H1 (cell line): ENCODE measurements at regions not wholly inside any gene's neighbourhood (a gene's known extent, or its start where the extent isn't known, plus 50 kb on each side); places are given as distances from the start of the nearest gene placed in this dataset.
A peak's percentile ranks its signal among the peaks of the same experiment; 100 is the strongest.

ENCODE experiments used
- CTCF ChIA-PET: fragments of 300-600 bp; sonication (Branson Sonifier 250); formaldehyde crosslinking; loops from one replicate; lab custom pipeline; 2021; ENCODE audit not compliant: partially characterized antibody; lab: Charles Lee
- POLR2A ChIA-PET: fragments of 300-600 bp; sonication (Branson Sonifier 250); formaldehyde crosslinking; loops from one replicate; lab custom pipeline; 2021; ENCODE audit warnings: inconsistent platforms; ENCODE audit not compliant: partially characterized antibody; lab: Charles Lee
- DNase-seq, 2 experiments: peaks; one replicate each; pipeline versions ENCODE4 v3.0.0 to v3.0.0-alpha.2; 2010 to 2022; ENCODE audit warnings: low spot score in 2 of 2, low read depth in 1 of 2, mixed read lengths in 1 of 2
- FAIRE-seq: peaks from 2 replicates; lab custom pipeline; 2011; peaks lifted over from hg19 to GRCh38; lab: Jason Lieb, UNC
- H2AFZ ChIP-seq: 2 replicates; pipeline ENCODE4 v1.8.1; 2012; ENCODE audit warnings: low read length, inconsistent platforms
- H2AK5ac ChIP-seq: 2 replicates; pipeline ENCODE4 v1.6.1; 2013; ENCODE audit warnings: low read depth, low read length
- H2BK120ac ChIP-seq: replicated peaks from 2 replicates; pipeline ENCODE3; 2013; ENCODE audit warnings: low read depth, low read length, inconsistent platforms
- H2BK12ac ChIP-seq: 2 replicates; pipeline ENCODE4 v1.6.1; 2013; ENCODE audit warnings: low read depth, low read length
- H2BK15ac ChIP-seq: 2 replicates; pipeline ENCODE4 v1.6.1; 2013; ENCODE audit warnings: low read length
- H2BK20ac ChIP-seq: 2 replicates; pipeline ENCODE4 v1.6.1; 2013; ENCODE audit warnings: low read length
- H2BK5ac ChIP-seq: 2 replicates; pipeline ENCODE4 v1.6.1; 2013; ENCODE audit warnings: low read depth, low read length
- H3K14ac ChIP-seq: 2 replicates; pipeline ENCODE4 v1.6.1; 2013; ENCODE audit warnings: inconsistent platforms; ENCODE audit not compliant: insufficient read length
- H3K18ac ChIP-seq: 2 replicates; pipeline ENCODE4 v1.6.1; 2013; ENCODE audit warnings: low read length; ENCODE audit errors: extremely low read depth
- H3K23ac ChIP-seq: 2 replicates; pipeline ENCODE4 v1.6.1; 2013; ENCODE audit warnings: inconsistent platforms; ENCODE audit not compliant: insufficient read length
- H3K23me2 ChIP-seq: 2 replicates; pipeline ENCODE4 v1.6.1; 2013; ENCODE audit warnings: low read depth, low read length
- H3K27ac ChIP-seq: 2 replicates; pipeline ENCODE4 v1.6.1; 2011; ENCODE audit warnings: low read depth, low read length, inconsistent platforms
- H3K27me3 ChIP-seq, 4 experiments: replicated peaks in 1 of 4; 1 replicate in 1 of 4; 2 replicates in 3 of 4; pipeline versions ENCODE4 v1.6.1 to v1.8.1; 2011 to 2013; ENCODE audit warnings: low read length in 3 of 4, mild to moderate bottlenecking in 3 of 4, inconsistent platforms in 2 of 4, mixed read lengths in 2 of 4, moderate library complexity in 1 of 4; ENCODE audit not compliant: control insufficient read depth in 3 of 4, insufficient read depth in 3 of 4; ENCODE audit errors: extremely low read depth in 1 of 4
- H3K36me3 ChIP-seq, 4 experiments: 2 replicates each; pipeline versions ENCODE4 v1.6.1 to v1.8.1; 2011 to 2013; ENCODE audit warnings: mild to moderate bottlenecking in 4 of 4, low read length in 3 of 4, moderate library complexity in 2 of 4, control low read depth in 1 of 4, inconsistent platforms in 1 of 4; ENCODE audit not compliant: insufficient read depth in 4 of 4, control insufficient read depth in 2 of 4
- H3K4ac ChIP-seq: replicated peaks from 2 replicates; pipeline ENCODE3; 2013; ENCODE audit warnings: low read length, low read depth, mixed read lengths, inconsistent platforms; ENCODE audit not compliant: insufficient read length
- H3K4me1 ChIP-seq, 4 experiments: replicated peaks in 1 of 4; 1 replicate in 1 of 4; 2 replicates in 3 of 4; pipeline versions ENCODE4 v1.6.1 to v1.8.1; 2011 to 2013; ENCODE audit warnings: low read length in 3 of 4, inconsistent platforms in 2 of 4, mixed read lengths in 1 of 4; ENCODE audit not compliant: insufficient read depth in 4 of 4, control insufficient read depth in 3 of 4
- H3K4me2 ChIP-seq, 2 experiments: 2 replicates each; pipeline versions ENCODE4 v1.6.1 to v1.8.1; 2011 to 2013; ENCODE audit warnings: low read depth in 2 of 2, low read length in 2 of 2, control low read depth in 1 of 2, inconsistent platforms in 1 of 2, mild to moderate bottlenecking in 1 of 2; ENCODE audit not compliant: insufficient read depth in 1 of 2
- H3K4me3 ChIP-seq, 4 experiments: fragments of 200-600, 300-600 bp in 1 of 4; sonication (generic), shearing (Covaris generic), sonication (Bioruptor Twin) in 1 of 4; 2 replicates each; pipeline versions ENCODE4 v1.5.1 to v1.8.1; 2011 to 2016; ENCODE audit warnings: low read length in 4 of 4, low read depth in 3 of 4, control low read depth in 2 of 4, inconsistent platforms in 2 of 4, mild to moderate bottlenecking in 2 of 4, mixed read lengths in 1 of 4, moderate library complexity in 1 of 4; ENCODE audit not compliant: insufficient read depth in 2 of 4; ENCODE audit errors: extremely low read depth in 1 of 4
- H3K56ac ChIP-seq: replicated peaks from 2 replicates; pipeline ENCODE3; 2013; ENCODE audit warnings: low read depth, mild to moderate bottlenecking, mixed read lengths, low read length, inconsistent platforms; ENCODE audit not compliant: insufficient read length
- H3K79me1 ChIP-seq: 2 replicates; pipeline ENCODE4 v1.6.1; 2013; ENCODE audit warnings: low read depth, low read length, control low read depth
- H3K79me2 ChIP-seq, 2 experiments: 2 replicates each; pipeline versions ENCODE4 v1.6.1 to v1.8.1; 2012 to 2013; ENCODE audit warnings: low read length in 2 of 2, mild to moderate bottlenecking in 2 of 2, inconsistent platforms in 1 of 2; ENCODE audit not compliant: insufficient read depth in 2 of 2, control insufficient read depth in 1 of 2
- H3K9ac ChIP-seq, 4 experiments: replicated peaks in 1 of 4; 1 replicate in 1 of 4; 2 replicates in 3 of 4; pipeline versions ENCODE4 v1.6.1 to v1.8.1; 2011 to 2013; ENCODE audit warnings: low read depth in 3 of 4, low read length in 3 of 4, control low read depth in 2 of 4, mild to moderate bottlenecking in 2 of 4, moderate library complexity in 2 of 4, inconsistent platforms in 1 of 4; ENCODE audit errors: extremely low read depth in 1 of 4
- H3K9me3 ChIP-seq, 2 experiments: 2 replicates each; pipeline versions ENCODE4 v1.6.1 to v1.8.1; 2012 to 2013; ENCODE audit warnings: mild to moderate bottlenecking in 2 of 2, moderate library complexity in 2 of 2, control low read depth in 1 of 2, inconsistent platforms in 1 of 2, low read depth in 1 of 2, low read length in 1 of 2, mixed read lengths in 1 of 2; ENCODE audit not compliant: insufficient read depth in 2 of 2
- H4K20me1 ChIP-seq, 2 experiments: replicated peaks in 1 of 2; 2 replicates each; pipeline versions ENCODE3 to v1.8.1; 2011 to 2013; ENCODE audit warnings: inconsistent platforms in 2 of 2, low read length in 2 of 2, mild to moderate bottlenecking in 1 of 2; ENCODE audit not compliant: insufficient read depth in 2 of 2, control insufficient read depth in 1 of 2
- H4K5ac ChIP-seq: 2 replicates; pipeline ENCODE4 v1.6.1; 2013; ENCODE audit warnings: low read length, low read depth, mixed read lengths, inconsistent platforms; ENCODE audit not compliant: insufficient read length
- H4K8ac ChIP-seq: 2 replicates; pipeline ENCODE4 v1.8.0; 2013; ENCODE audit warnings: mild to moderate bottlenecking, moderate library complexity, low read length, inconsistent platforms; ENCODE audit not compliant: insufficient read depth; ENCODE audit errors: extremely low read depth
- H4K91ac ChIP-seq: replicated peaks from 2 replicates; pipeline ENCODE3; 2013; ENCODE audit warnings: low read length, mixed read lengths, inconsistent platforms; ENCODE audit not compliant: insufficient read length
- BACH1 ChIP-seq: IDR thresholded peaks from 2 replicates; pipeline ENCODE4 v1.6.1; 2012; ENCODE audit warnings: low read length, improper control_type of control experiment
- CHD1 ChIP-seq: IDR thresholded peaks from 2 replicates; pipeline ENCODE4 v1.6.1; 2012; ENCODE audit warnings: low read depth, low read length, improper control_type of control experiment
- CREB1 ChIP-seq: IDR thresholded peaks from 2 replicates; pipeline ENCODE4 v1.6.1; 2012; ENCODE audit warnings: inconsistent platforms
- E2F6 ChIP-seq: IDR thresholded peaks from 2 replicates; pipeline ENCODE4 v1.6.1; 2012; ENCODE audit warnings: inconsistent platforms
- EP300 ChIP-seq, 2 experiments: IDR thresholded peaks; 1 replicate in 1 of 2; 2 replicates in 1 of 2; pipeline ENCODE4 v1.6.1; 2011 to 2012; ENCODE audit warnings: low read depth in 2 of 2, low read length in 2 of 2, mild to moderate bottlenecking in 2 of 2, borderline replicate concordance in 1 of 2, inconsistent platforms in 1 of 2, moderate library complexity in 1 of 2
- FOSL1 ChIP-seq: IDR thresholded peaks from 2 replicates; pipeline ENCODE4 v1.6.1; 2011; ENCODE audit warnings: mild to moderate bottlenecking, low read depth, low read length, moderate library complexity; ENCODE audit not compliant: insufficient read depth
- KDM4A ChIP-seq: IDR thresholded peaks from one replicate; pipeline ENCODE4 v1.7.1; 2012; ENCODE audit warnings: low read depth, mild to moderate bottlenecking, moderate library complexity, low read length, inconsistent platforms; ENCODE audit not compliant: severe bottlenecking
- MAFK ChIP-seq: IDR thresholded peaks from 2 replicates; pipeline ENCODE4 v1.6.1; 2012; ENCODE audit warnings: low read depth, mild to moderate bottlenecking, improper control_type of control experiment, low read length
- NRF1 ChIP-seq: IDR thresholded peaks from 2 replicates; pipeline ENCODE4 v1.6.1; 2011; ENCODE audit warnings: mild to moderate bottlenecking, low read depth, low read length, improper control_type of control experiment
- POU5F1 ChIP-seq: IDR thresholded peaks from 2 replicates; pipeline ENCODE4 v1.6.1; 2011; ENCODE audit warnings: low read depth, mild to moderate bottlenecking, low read length, moderate library complexity
- SP4 ChIP-seq: IDR thresholded peaks from 2 replicates; pipeline ENCODE4 v1.6.1; 2012; ENCODE audit warnings: low read length, inconsistent platforms
- TBP ChIP-seq: IDR thresholded peaks from 2 replicates; pipeline ENCODE4 v1.6.1; 2011; ENCODE audit warnings: low read depth, low read length, improper control_type of control experiment
- TCF12 ChIP-seq: IDR thresholded peaks from 2 replicates; pipeline ENCODE4 v1.6.1; 2011; ENCODE audit warnings: low read depth, mild to moderate bottlenecking, low read length
- TEAD4 ChIP-seq: IDR thresholded peaks from 2 replicates; pipeline ENCODE4 v1.6.1; 2012; ENCODE audit warnings: low read depth, low read length, inconsistent platforms, mixed read lengths
- YY1 ChIP-seq: IDR thresholded peaks from 2 replicates; pipeline ENCODE4 v1.6.1; 2011; ENCODE audit warnings: low read depth, mild to moderate bottlenecking, low read length
- ZNF274 ChIP-seq: IDR thresholded peaks from 2 replicates; pipeline ENCODE4 v1.7.0; 2012; ENCODE audit warnings: low read length, borderline replicate concordance; ENCODE audit errors: extremely low read depth
- whole genome bisulfite sequencing, 2 experiments: shearing (Covaris generic) in 1 of 2; methylation state at CpG; one replicate each; pipeline versions ENCODE4 v1.1.6 to v1.1.7; 2013 to 2015; ENCODE audit warnings: low lambda C conversion rate in 2 of 2, mixed read lengths in 2 of 2, inconsistent platforms in 1 of 2, low coverage in 1 of 2, missing lambda C conversion rate in 1 of 2; ENCODE audit not compliant: insufficient replicate concordance in 2 of 2, insufficient coverage in 1 of 2, insufficient read length in 1 of 2; ENCODE audit errors: extremely low coverage in 1 of 2, missing lambda C conversion rate in 1 of 2; 5-methylcytosine and 5-hydroxymethylcytosine counted together

DNA sequence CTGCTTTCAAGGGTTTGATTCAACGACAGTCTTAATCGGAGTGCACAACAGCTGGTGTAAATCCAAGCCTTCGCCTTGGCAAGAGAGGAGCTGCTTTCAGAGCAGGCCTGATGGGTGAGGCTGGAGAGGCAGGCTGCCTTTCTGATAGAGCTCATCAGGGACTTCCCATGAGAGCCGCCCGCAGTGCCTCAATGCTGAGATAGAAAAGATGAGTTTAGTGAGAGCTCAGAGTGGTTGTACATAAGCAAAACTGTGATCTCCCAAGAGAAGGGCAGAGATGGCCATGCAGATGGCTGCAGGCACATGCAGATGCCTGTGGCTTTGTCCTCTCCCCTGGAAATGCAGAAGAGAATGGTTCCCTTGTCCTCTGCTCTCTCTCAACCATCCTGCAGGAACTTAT, 122.1 kb downstream of the ARL4C start:
- Histone ChIP-seq H4K5ac (no peak overlapping the region), H4K91ac (peak overlapping the region; percentile 35), H3K79me1 (no peaks in the 10 kb centered on the region), H3K27ac (no peak overlapping the region), H3K79me2 (no peaks in the 10 kb centered on the region), H3K27me3 (no peaks in the 10 kb centered on the region; a peak in 2 of 7 replicates), H2BK120ac (no peak overlapping the region), H3K4me1 (peaks cover 0 to 4% (median 2%) of the 10 kb centered on the region in 4 experiments; a peak in 2 of 7 replicates), H2BK20ac (no peak overlapping the region), H2AFZ (peak overlapping the region; percentile 70), H4K20me1 (no peaks in the 10 kb centered on the region), H3K23me2 (no peaks in the 10 kb centered on the region), H3K4ac (no peak overlapping the region), H3K9me3 (no peaks in the 10 kb centered on the region), H3K36me3 (no peaks in the 10 kb centered on the region), H2AK5ac (no peak overlapping the region), H3K9ac (no peak overlapping the region), H3K4me3 (no peak overlapping the region), H2BK12ac (no peak overlapping the region), H2BK15ac (no peak overlapping the region), H3K23ac (no peak overlapping the region), H3K4me2 (no peak overlapping the region), H2BK5ac (no peak overlapping the region), H3K14ac (no peak overlapping the region), H3K56ac (no peak overlapping the region), H3K18ac (no peak overlapping the region; the same call in 1 of the 2 replicates), H4K8ac (no peak overlapping the region)
- TF ChIP-seq TCF12, result no peak
- no peak for TF ChIP-seq SP4
- no peak for TF ChIP-seq BACH1
- TF ChIP-seq FOSL1, result no peak
- TF ChIP-seq ZNF274, result no peak
- TF ChIP-seq POU5F1, result no peak
- no peak for TF ChIP-seq TEAD4
- TF ChIP-seq CHD1, result no peak
- no peak for TF ChIP-seq MAFK
- TF ChIP-seq E2F6, result no peak
- no peak for TF ChIP-seq YY1
- no peak for TF ChIP-seq EP300 (IDR thresholded peaks at IDR 0.05; ENCODE audit: borderline replicate concordance in 1 of 2, low read depth in 2 of 2, low read length in 2 of 2)
- TF ChIP-seq NRF1, result no peak
- TF ChIP-seq KDM4A, result no peak
- TF ChIP-seq CREB1, result no peak
- no peak for TF ChIP-seq TBP
- no peak for FAIRE-seq
- no peak for DNase-seq
- POLR2A ChIA-PET, result no interaction called here
- CTCF ChIA-PET, result interaction anchor here (0.8 to 1.2 kb wide), 3 partner anchors 10 to 69 kb away, joined by 3 read pairs; no protein-coding TSS in a partner anchor
- 92% methylated on average over 5 of the region's 5 CpGs; no CpG with 5 or more reads in 1 of the 2 experiments for WGBS, 2 experiments
